DMS 273 (cell line): ENCODE measurements at regions not wholly inside any gene's neighbourhood (a gene's known extent, or its start where the extent isn't known, plus 50 kb on each side); places are given as distances from the start of the nearest gene placed in this dataset.

ENCODE experiments used
- DNase-seq: peaks from one replicate; lab custom pipeline; 2025; ENCODE audit not compliant: unreplicated experiment; lab: John Stamatoyannopoulos, UW

DNA sequence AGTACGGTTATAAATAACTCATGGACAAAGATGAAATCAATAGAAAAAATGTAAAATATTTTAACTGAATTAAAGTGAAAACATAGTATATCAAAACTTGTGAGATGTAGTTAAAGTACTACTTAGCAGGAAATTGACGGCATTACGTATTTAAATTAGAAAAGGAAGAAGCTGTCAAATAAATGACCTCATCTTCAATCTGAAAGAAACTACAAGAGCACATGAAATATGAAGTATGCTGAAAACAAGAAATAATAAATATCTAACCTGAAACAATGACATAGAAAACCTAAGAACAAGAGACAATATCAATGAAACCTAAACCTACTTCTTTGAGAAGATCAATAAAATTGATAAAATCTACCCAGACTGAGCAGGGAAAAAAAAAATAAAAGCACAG, 122.2 kb upstream of the PDE4B start:
- no peak for DNase-seq

- no peak for DNase-seq
Measured at GRCh38 chr1:65674522-65674921, 118.2 kb upstream of the PDE4B start.

GRCh38 chr1:65679773-65680172, 112.9 kb upstream of the PDE4B start:
- no peak for DNase-seq

DNA sequence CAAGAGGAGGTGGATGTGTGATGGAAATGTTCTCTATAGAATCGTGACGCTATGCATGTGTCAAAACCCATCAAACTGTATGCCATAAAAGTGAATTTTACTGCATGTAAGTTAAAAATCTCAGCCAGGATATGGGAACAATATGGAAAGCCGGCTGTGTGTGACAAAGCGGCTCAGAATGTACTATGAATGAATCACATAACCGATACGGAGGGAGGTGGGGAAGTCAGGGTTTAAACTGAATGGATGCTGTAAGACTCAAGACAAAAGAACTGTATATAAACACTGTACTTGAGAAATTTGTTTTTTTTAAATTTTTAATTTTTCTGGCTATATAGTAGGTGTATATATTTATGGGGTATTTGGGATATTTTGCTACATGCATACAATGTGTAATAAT, 111.6 kb upstream of the PDE4B start:
- no peak for DNase-seq

GRCh38 chr1:65687428-65688214, 105.1 kb upstream of the PDE4B start:
- DNase-seq = peak; percentile 88

- DNase-seq = no peak
Measured at GRCh38 chr1:65688215-65688566, 104.5 kb upstream of the PDE4B start.

GRCh38 chr1:65688848-65689247, 103.8 kb upstream of the PDE4B start:
- DNase-seq = peak; percentile 58

GRCh38 chr1:65691152-65691900, 101.4 kb upstream of the PDE4B start:
- peak; percentile 52 for DNase-seq

- peak; percentile 24 for DNase-seq
Measured at GRCh38 chr1:65691972-65692371, 100.7 kb upstream of the PDE4B start.

- DNase-seq = no peak
Measured at GRCh38 chr1:65694126-65694525, 98.6 kb upstream of the PDE4B start.

- DNase-seq = no peak
Measured at GRCh38 chr1:65694933-65695332, 97.8 kb upstream of the PDE4B start.

GRCh38 chr1:65698590-65698989, 94.1 kb upstream of the PDE4B start:
- no peak for DNase-seq

DNA sequence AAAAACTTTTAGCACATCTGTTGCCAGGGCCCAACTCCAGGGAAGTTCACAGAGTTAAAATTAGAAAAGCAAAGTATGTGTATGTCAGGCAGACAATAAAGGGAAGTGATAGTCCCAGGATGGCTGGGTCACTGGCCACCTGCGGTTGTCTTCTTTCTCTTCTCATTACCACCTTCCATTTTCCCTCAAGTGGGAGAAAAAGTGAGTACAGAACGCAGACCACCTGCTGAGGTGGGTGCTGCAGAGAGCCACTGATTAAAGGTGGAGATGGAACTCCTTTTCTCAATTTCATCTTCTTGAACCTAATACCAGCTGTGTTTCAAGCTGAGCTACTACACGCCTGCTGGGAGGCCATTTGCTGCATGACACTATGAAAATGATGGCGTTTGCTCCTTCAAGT, 88.8 kb upstream of the PDE4B start:
- DNase-seq = no peak

DNA sequence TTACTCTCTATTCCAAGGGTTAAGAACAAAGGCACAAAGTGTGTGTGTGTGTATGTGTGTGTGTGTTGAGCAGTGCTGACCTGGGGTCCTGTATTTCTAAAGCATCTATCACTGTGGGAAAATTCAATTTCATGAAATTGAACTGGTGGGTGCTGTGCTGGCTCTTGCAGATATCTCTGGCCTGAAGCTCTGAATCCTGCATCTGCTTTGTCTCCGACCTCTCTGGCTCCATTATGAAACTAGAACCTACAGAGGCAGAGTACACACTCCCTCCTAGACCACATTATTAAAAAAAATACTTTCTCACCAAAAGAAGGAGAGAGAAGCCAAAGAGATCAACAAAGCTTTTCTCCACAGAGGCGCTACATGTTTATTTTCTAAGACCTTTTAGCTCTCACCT, 88.4 kb upstream of the PDE4B start:
- no peak for DNase-seq

- DNase-seq = peak; percentile 45
Measured at GRCh38 chr1:65717815-65718454, 74.8 kb upstream of the PDE4B start.

DNA sequence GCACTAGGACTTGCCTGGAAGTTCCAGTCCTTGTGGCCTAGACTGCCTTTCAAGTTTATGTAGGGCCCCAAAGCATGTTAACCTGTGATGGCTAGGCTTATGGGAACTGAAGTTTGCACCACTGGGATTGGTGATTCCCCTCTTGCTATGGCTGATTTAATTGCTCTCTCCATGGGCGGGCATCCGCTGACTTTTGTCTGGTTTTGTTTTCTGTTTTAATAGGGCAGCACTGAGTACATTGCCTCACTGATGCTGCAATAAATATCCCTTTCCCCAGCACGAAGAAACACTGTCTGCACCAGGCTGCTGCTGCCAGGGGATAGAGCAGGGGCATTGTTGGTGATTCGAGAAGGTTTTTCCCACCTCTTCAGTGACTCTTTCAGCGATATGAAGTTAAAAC, 73.3 kb upstream of the PDE4B start:
- DNase-seq = no peak

- DNase-seq = peak; percentile 83
Measured at GRCh38 chr1:65722461-65722860, 70.2 kb upstream of the PDE4B start.

DNA sequence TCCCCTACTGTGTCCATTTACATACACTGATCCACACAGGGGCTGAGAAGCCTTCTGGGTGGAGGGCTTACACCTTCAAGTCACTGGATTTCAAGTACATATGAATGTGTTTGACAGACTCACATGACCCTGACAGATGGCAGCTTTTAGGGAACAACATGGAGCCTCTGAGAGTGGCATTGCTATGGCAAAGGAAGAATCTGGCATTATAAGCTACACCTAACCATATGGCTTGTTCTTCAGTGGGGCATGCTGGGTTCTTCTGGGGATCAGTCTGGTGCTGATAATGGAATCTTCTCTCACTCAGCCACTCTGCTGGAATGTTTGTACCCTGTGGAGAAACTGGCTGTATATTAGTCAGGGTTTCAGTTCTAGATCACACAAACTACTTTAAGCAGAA, 68.5 kb upstream of the PDE4B start:
- DNase-seq = peak; percentile 86

DNA sequence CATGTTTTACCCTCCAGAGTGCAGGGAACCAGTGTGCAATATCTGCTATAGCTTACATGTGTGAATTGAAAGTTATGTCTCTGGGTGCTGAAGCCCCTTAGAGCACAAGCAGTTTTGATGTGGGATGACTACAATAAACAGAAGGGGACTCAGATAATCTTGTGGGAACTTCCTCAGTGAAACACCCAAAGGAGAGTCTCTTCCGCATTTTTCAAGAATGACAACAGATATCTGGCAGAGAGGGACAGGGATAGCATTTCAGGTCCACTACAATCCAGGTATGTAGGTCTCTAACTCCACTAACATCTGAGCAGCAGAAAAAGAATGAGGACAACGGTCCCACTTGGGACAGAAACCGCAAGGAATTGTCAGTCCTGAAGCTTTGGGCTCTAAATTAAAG, 67.6 kb upstream of the PDE4B start:
- no peak for DNase-seq

GRCh38 chr1:65728504-65728903, 64.2 kb upstream of the PDE4B start:
- DNase-seq = no peak

DNA sequence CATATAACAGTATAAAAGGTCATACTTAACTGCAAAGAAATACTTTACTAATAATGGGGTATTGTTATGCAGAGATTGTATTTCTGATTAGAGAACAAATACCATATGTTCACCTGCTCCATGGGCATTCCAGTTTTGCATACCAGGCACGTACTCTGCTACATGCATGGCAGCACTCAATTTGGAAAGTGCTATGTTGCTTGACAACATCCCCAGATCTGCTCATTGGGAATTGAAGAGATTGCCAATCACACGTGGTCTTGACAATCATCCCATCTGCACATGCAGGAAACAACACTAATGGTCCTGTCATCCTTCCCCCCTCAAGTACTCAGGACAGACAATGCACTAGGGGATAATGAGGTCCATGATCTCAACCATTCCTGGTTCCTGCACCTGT, 63.4 kb upstream of the PDE4B start:
- DNase-seq = no peak

GRCh38 chr1:65734979-65735378, 57.7 kb upstream of the PDE4B start:
- DNase-seq = no peak
